ENCODE measurements at regions not wholly inside any gene's neighbourhood (a gene's known extent, or its start where the extent isn't known, plus 50 kb on each side); places are given as distances from the start of the nearest gene placed in this dataset.

- H3K36me3 ChIP-seq = no peaks in the 10 kb centered on the region
- intact Hi-C loops (cut with DNase I) = no loop called here
- TF ChIP-seq CTCF (IDR thresholded peaks at IDR 0.05) = no peak
- no peaks in the 10 kb centered on the region for H3K27me3 ChIP-seq
- no peaks in the 10 kb centered on the region for H3K9me3 ChIP-seq
- H3K4me3 ChIP-seq = no peak overlapping the region
- no peak for DNase-seq
- ATAC-seq = no peak
- H3K27ac ChIP-seq = no peak overlapping the region
- peaks cover 21% of the 10 kb centered on the region for H3K4me1 ChIP-seq
Observed at GRCh38 chr1:232510367-232511110, 119.4 kb downstream of the SIPA1L2 start.

- no peak overlapping the region for H3K4me3 ChIP-seq
- no peak for DNase-seq
- H3K36me3 ChIP-seq = no peaks in the 10 kb centered on the region
- no peak overlapping the region for H3K27ac ChIP-seq
- no peak for TF ChIP-seq CTCF (IDR thresholded peaks at IDR 0.05)
- ATAC-seq = peak; percentile 60
- peaks cover 21% of the 10 kb centered on the region for H3K4me1 ChIP-seq
- no peaks in the 10 kb centered on the region for H3K27me3 ChIP-seq
- intact Hi-C loops (cut with DNase I) = no loop called here
- H3K9me3 ChIP-seq = no peaks in the 10 kb centered on the region
Observed at GRCh38 chr1:232509570-232509969, 120.4 kb downstream of the SIPA1L2 start.

- Histone ChIP-seq H3K4me3 (no peak overlapping the region), H3K9me3 (no peaks in the 10 kb centered on the region), H3K4me1 (peaks cover 21% of the 10 kb centered on the region), H3K36me3 (no peaks in the 10 kb centered on the region), H3K27ac (no peak overlapping the region), H3K27me3 (no peaks in the 10 kb centered on the region)
- DNase-seq = no peak
- intact Hi-C loops (cut with DNase I) = no loop called here
- peak; percentile 6 for TF ChIP-seq CTCF (IDR thresholded peaks at IDR 0.05)
- ATAC-seq = peak; percentile 62
Observed at GRCh38 chr1:232508130-232508701, 121.7 kb downstream of the SIPA1L2 start.

- DNase-seq (no peak), ATAC-seq (no peak)
- Histone ChIP-seq H3K27me3 (no peaks in the 10 kb centered on the region), H3K4me1 (peaks cover 16% of the 10 kb centered on the region), H3K27ac (no peak overlapping the region), H3K9me3 (no peaks in the 10 kb centered on the region), H3K4me3 (no peak overlapping the region), H3K36me3 (no peaks in the 10 kb centered on the region)
- TF ChIP-seq CTCF (IDR thresholded peaks at IDR 0.05) = no peak
- intact Hi-C loops (cut with DNase I) = no loop called here
Observed at GRCh38 chr1:232507571-232507970, 122.4 kb downstream of the SIPA1L2 start.

GRCh38 chr1:232505884-232506283 lies 124.0 kb downstream of the SIPA1L2 start:
- ATAC-seq = no peak
- no peak for DNase-seq
- intact Hi-C loops (cut with DNase I) = no loop called here
- no peak for TF ChIP-seq CTCF (IDR thresholded peaks at IDR 0.05)
- H3K36me3 ChIP-seq = no peaks in the 10 kb centered on the region
- H3K27ac ChIP-seq = no peak overlapping the region
- H3K4me3 ChIP-seq = no peak overlapping the region
- peaks cover 18% of the 10 kb centered on the region for H3K4me1 ChIP-seq
- H3K27me3 ChIP-seq = no peaks in the 10 kb centered on the region
- H3K9me3 ChIP-seq = no peaks in the 10 kb centered on the region

Data from upper lobe of right lung (tissue), 1 donor.